Spleen (tissue), 7 donors: ENCODE measurements at regions not wholly inside any gene's neighbourhood (a gene's known extent, or its start where the extent isn't known, plus 50 kb on each side); places are given as distances from the start of the nearest gene placed in this dataset.

Experiments used
- CTCF ChIP-seq, 11 experiments: fragments of 200-600 bp in 7 of 11; fragments of 450-650 bp in 4 of 11; sonication (generic) in 4 of 11; IDR thresholded peaks in 8 of 11; conservative IDR thresholded peaks in 3 of 11; 1 replicate in 7 of 11; 2 replicates in 4 of 11; pipeline versions ENCODE4 v1.4.0 to v1.8.0; 2016 to 2021; ENCODE audit warnings: antibody characterized with exemption in 11 of 11, inconsistent platforms in 4 of 11, mild to moderate bottlenecking in 1 of 11
- POLR2A ChIP-seq, 3 donors: fragments of 450-650 bp; IDR thresholded peaks; one replicate each; pipeline ENCODE4 v1.5.1; 2017; ENCODE audit warnings: antibody characterized with exemption in 3 of 3, mild to moderate bottlenecking in 1 of 3
- POLR2AphosphoS5 ChIP-seq, 3 donors: sonication (generic); formaldehyde crosslinking; IDR thresholded peaks; one replicate each; pipeline ENCODE4 v1.5.1; 2017; ENCODE audit warnings: antibody characterized with exemption in 3 of 3
- donor health status: DM: no; HTN: no; CAD: no; lungs with moderate emphysema.
- donor health status: DM: no; HTN: no; CAD: no.
- donor health status: DM: no; HTN: no; CAD: no.

GRCh38 chrX:11970578-11971359, 167.5 kb upstream of the FRMPD4 start:
- TF ChIP-seq POLR2AphosphoS5 (IDR thresholded peaks at IDR 0.05), result no peak
- TF ChIP-seq CTCF (IDR thresholded peaks at IDR 0.05 in 8 of 11, conservative IDR thresholded peaks at IDR 0.05 in 3 of 11), result no peak
- no peak for TF ChIP-seq POLR2A (IDR thresholded peaks at IDR 0.05)
